ENCODE measurements at regions not wholly inside any gene's neighbourhood (a gene's known extent, or its start where the extent isn't known, plus 50 kb on each side); places are given as distances from the start of the nearest gene placed in this dataset.

GRCh38 chr2:146038014-146038413, 1518.1 kb upstream of the ZEB2 start:
- TF ChIP-seq, protein P1, sequence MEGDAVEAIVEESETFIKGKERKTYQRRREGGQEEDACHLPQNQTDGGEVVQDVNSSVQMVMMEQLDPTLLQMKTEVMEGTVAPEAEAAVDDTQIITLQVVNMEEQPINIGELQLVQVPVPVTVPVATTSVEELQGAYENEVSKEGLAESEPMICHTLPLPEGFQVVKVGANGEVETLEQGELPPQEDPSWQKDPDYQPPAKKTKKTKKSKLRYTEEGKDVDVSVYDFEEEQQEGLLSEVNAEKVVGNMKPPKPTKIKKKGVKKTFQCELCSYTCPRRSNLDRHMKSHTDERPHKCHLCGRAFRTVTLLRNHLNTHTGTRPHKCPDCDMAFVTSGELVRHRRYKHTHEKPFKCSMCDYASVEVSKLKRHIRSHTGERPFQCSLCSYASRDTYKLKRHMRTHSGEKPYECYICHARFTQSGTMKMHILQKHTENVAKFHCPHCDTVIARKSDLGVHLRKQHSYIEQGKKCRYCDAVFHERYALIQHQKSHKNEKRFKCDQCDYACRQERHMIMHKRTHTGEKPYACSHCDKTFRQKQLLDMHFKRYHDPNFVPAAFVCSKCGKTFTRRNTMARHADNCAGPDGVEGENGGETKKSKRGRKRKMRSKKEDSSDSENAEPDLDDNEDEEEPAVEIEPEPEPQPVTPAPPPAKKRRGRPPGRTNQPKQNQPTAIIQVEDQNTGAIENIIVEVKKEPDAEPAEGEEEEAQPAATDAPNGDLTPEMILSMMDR (IDR thresholded peaks at IDR 0.05): no peak
- TF ChIP-seq POLR2A (IDR thresholded peaks at IDR 0.05): no peak
